HG02970 (cell line): ENCODE measurements at regions not wholly inside any gene's neighbourhood (a gene's known extent, or its start where the extent isn't known, plus 50 kb on each side); places are given as distances from the start of the nearest gene placed in this dataset.
"Not testable (repeated sequence)": the region's sequence is repeated elsewhere in the genome, so short reads cannot be mapped to it uniquely, and the experiment has no call there.

Experiments used
- ATAC-seq: cut with Tn5 transposase; IDR thresholded peaks from one replicate; pipeline ENCODE4 v1.9.1; 2021; ENCODE audit warnings: mild to moderate bottlenecking, moderate library complexity, moderate number of reproducible peaks; ENCODE audit not compliant: unreplicated experiment, low FRiP score

- ATAC-seq = no peak
Measured at GRCh38 chr6:14542670-14543366, 425.2 kb downstream of the CD83 start.

- no peak for ATAC-seq
Measured at GRCh38 chr6:14543971-14544585, 426.5 kb downstream of the CD83 start.

- no peak for ATAC-seq
Measured at GRCh38 chr6:14544666-14545065, 427.1 kb downstream of the CD83 start.

- no peak for ATAC-seq
Measured at GRCh38 chr6:14545496-14545895, 427.9 kb downstream of the CD83 start.

- no peak for ATAC-seq
Measured at GRCh38 chr6:14546036-14546435, 428.5 kb downstream of the CD83 start.

- no peak for ATAC-seq
Measured at GRCh38 chr6:14547284-14547998, 429.9 kb downstream of the CD83 start.

- no peak for ATAC-seq
Measured at GRCh38 chr6:14549304-14549770, 431.8 kb downstream of the CD83 start.

- no peak for ATAC-seq
Measured at GRCh38 chr6:14549871-14550270, 432.3 kb downstream of the CD83 start.

- ATAC-seq = no peak
Measured at GRCh38 chr6:14550410-14550809, 432.8 kb downstream of the CD83 start.

- no peak for ATAC-seq
Measured at GRCh38 chr6:14550822-14551221, 433.2 kb downstream of the CD83 start.

GRCh38 chr6:14551601-14552000, 434.0 kb downstream of the CD83 start:
- ATAC-seq = not testable (repeated sequence)

- no peak for ATAC-seq
Measured at GRCh38 chr6:14552891-14553290, 435.3 kb downstream of the CD83 start.

- ATAC-seq = no peak
Measured at GRCh38 chr6:14553515-14553914, 435.9 kb downstream of the CD83 start.

- ATAC-seq = no peak
Measured at GRCh38 chr6:14555804-14556203, 438.2 kb downstream of the CD83 start.

GRCh38 chr6:14559746-14560536, 442.4 kb downstream of the CD83 start:
- ATAC-seq = no peak

GRCh38 chr6:14561563-14561962, 444.0 kb downstream of the CD83 start:
- ATAC-seq = not testable (repeated sequence)

- ATAC-seq = no peak
Measured at GRCh38 chr6:14567842-14568241, 450.3 kb downstream of the CD83 start.

- no peak for ATAC-seq
Measured at GRCh38 chr6:14569394-14569793, 451.8 kb downstream of the CD83 start.

- ATAC-seq = not testable (repeated sequence)
Measured at GRCh38 chr6:14569874-14570273, 452.3 kb downstream of the CD83 start.

- ATAC-seq = no peak
Measured at GRCh38 chr6:14571001-14571400, 453.4 kb downstream of the CD83 start.

- ATAC-seq = no peak
Measured at GRCh38 chr6:14571746-14572145, 454.2 kb downstream of the CD83 start.
